ENCODE measurements at regions not wholly inside any gene's neighbourhood (a gene's known extent, or its start where the extent isn't known, plus 50 kb on each side); places are given as distances from the start of the nearest gene placed in this dataset.

DNA sequence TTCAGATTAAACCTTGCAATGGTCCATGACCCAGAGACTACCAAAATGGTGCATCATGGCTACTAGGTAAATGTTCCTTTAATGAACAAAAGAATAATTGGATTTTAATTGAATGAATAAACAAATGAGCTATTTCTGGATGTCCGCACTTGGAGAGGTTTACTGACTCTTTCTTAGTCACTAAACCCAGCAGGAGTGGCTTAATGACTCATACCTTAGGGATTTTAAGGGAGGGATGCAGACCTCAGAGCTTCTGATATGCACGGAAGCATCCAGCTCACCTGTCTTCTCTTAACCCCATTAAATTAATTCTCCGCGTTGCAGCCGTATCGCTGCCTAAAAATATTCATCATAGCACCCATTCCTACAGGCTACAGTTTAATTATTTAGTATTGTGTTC lies 970.0 kb upstream of the SLC35B3 start:
- Histone ChIP-seq H3K36me3 (no peaks in the 10 kb centered on the region), H3K27me3 (ENCODE audit: low read depth) (no peaks in the 10 kb centered on the region), H3K27ac (replicated peaks) (no peak overlapping the region), H3K9me3 (replicated peaks) (no peaks in the 10 kb centered on the region), H3K4me1 (no peaks in the 10 kb centered on the region), H3K4me3 (no peak overlapping the region)
- TF ChIP-seq, protein P1, sequence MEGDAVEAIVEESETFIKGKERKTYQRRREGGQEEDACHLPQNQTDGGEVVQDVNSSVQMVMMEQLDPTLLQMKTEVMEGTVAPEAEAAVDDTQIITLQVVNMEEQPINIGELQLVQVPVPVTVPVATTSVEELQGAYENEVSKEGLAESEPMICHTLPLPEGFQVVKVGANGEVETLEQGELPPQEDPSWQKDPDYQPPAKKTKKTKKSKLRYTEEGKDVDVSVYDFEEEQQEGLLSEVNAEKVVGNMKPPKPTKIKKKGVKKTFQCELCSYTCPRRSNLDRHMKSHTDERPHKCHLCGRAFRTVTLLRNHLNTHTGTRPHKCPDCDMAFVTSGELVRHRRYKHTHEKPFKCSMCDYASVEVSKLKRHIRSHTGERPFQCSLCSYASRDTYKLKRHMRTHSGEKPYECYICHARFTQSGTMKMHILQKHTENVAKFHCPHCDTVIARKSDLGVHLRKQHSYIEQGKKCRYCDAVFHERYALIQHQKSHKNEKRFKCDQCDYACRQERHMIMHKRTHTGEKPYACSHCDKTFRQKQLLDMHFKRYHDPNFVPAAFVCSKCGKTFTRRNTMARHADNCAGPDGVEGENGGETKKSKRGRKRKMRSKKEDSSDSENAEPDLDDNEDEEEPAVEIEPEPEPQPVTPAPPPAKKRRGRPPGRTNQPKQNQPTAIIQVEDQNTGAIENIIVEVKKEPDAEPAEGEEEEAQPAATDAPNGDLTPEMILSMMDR (IDR thresholded peaks at IDR 0.05; ENCODE audit: borderline replicate concordance), result no peak
- intact Hi-C loops (cut with micrococcal nuclease), result no loop called here
- DNase-seq, result no peak

DNA sequence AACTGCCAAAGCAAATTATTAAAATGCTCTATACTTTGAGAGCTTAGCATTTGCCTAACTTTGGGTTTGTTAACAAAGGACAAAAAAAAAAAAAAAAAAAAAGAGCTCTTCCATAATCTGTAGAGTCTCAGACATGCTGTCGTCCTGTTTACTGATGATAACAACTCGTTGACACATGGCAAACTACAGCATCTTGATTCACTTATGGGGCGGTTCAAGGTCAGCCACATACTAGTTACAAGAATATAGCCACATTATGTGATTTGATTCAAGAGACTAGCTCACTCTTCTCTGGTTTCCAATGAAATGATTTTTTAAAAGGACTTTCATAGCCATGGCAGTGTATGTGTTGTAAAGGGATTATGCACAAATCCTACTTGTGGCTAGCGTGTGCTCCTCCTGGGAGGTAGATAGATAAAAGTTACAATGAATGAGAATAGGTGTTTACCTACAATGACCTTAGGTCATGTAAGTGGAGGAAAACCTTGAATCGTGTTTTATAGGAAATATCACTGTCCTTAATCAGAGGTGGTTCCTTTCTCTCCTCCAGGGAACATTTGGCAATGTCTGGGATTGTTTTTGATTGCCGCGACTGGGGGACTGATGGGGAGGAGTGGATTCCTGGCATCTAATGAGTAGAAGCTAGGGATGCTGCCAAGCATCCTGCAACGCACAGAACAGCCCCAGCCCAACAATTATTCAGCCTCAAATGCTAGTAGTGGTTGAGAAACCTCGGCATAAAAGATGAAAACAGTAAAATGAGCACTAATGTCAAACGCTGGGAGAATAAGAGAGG lies 969.2 kb upstream of the SLC35B3 start:
- intact Hi-C loops (cut with micrococcal nuclease), result no loop called here
- no peaks in the 10 kb centered on the region for H3K4me1 ChIP-seq
- H3K27ac ChIP-seq (replicated peaks), result no peak overlapping the region
- H3K9me3 ChIP-seq (replicated peaks), result no peaks in the 10 kb centered on the region
- no peak overlapping the region for H3K4me3 ChIP-seq
- peaks cover under 1% of the 10 kb centered on the region for H3K27me3 ChIP-seq (ENCODE audit: low read depth)
- TF ChIP-seq, protein P1 (IDR thresholded peaks at IDR 0.05; ENCODE audit: borderline replicate concordance), result no peak
- DNase-seq, result no peak
- no peaks in the 10 kb centered on the region for H3K36me3 ChIP-seq

DNA sequence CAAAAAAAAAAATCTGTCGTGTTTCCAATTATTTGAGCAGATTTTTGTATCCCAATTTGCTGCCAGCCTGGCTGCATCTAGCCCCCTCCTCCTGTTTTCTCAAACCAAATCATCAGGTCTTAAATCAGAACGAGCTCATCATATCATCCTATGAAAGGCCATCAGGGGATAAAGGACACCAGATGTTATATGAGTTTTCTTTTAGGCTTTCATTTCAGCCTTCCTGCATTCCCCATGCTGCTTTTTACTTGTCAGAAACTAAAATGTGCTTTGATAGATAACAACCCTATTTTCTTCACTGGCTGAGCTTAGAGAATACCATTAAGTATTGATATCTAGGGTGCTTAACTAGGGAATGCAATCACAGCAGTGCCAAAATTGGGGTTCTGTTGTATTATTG lies 968.4 kb upstream of the SLC35B3 start:
- H3K27me3 ChIP-seq (ENCODE audit: low read depth), result peaks cover 9% of the 10 kb centered on the region
- H3K9me3 ChIP-seq (replicated peaks), result no peaks in the 10 kb centered on the region
- peaks cover 6% of the 10 kb centered on the region for H3K4me1 ChIP-seq
- H3K27ac ChIP-seq (replicated peaks), result no peak overlapping the region
- intact Hi-C loops (cut with micrococcal nuclease), result no loop called here
- TF ChIP-seq, protein P1 (IDR thresholded peaks at IDR 0.05; ENCODE audit: borderline replicate concordance), result no peak
- DNase-seq, result no peak
- H3K36me3 ChIP-seq, result no peaks in the 10 kb centered on the region
- no peak overlapping the region for H3K4me3 ChIP-seq

DNA sequence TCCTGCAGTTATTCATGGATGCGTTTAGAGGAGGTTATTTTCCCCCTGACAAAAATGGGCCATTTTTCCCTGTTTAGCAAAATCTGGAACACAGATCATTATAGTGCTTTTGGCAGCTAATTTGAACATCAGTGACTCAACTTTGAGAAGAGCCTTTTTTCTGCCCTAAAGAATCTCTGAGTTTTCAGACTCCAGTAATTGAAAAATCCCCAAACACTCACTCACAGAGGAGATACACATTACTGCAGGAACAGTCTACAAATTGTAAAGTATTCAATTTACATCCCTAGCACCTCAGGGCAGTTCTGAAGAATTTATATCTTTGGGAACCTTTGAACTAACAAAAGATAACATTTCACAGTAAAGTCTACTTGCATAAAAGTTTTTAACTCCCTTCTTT lies 966.6 kb upstream of the SLC35B3 start:
- peaks cover 13% of the 10 kb centered on the region for H3K4me1 ChIP-seq
- H3K36me3 ChIP-seq, result no peaks in the 10 kb centered on the region
- H3K27ac ChIP-seq (replicated peaks), result no peak overlapping the region
- peaks cover 19% of the 10 kb centered on the region for H3K27me3 ChIP-seq (ENCODE audit: low read depth)
- H3K9me3 ChIP-seq (replicated peaks), result no peaks in the 10 kb centered on the region
- no peak for DNase-seq
- H3K4me3 ChIP-seq, result no peak overlapping the region
- TF ChIP-seq, protein P1 (IDR thresholded peaks at IDR 0.05; ENCODE audit: borderline replicate concordance), result no peak
- intact Hi-C loops (cut with micrococcal nuclease), result no loop called here

DNA sequence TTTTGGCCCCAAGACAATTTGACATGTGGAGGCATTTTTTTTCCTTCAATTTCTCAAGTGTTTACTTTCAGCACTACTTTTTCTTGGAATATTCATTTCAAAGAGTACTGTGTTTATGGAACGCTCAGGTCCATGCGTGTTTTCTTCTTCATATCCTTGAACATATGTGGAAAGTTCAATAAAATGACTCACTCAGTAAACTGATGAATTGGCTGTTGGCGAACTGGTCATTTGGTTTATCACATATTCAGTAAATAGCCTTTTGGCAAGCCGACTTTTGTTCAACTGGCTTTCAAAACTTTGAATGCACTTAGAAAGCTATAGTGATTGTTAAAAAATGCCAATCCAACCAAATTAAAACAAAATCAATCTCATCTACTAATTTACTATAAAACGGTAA lies 964.6 kb upstream of the SLC35B3 start:
- DNase-seq, result no peak
- Histone ChIP-seq H3K4me1 (peaks cover 13% of the 10 kb centered on the region), H3K36me3 (no peaks in the 10 kb centered on the region), H3K4me3 (no peak overlapping the region), H3K27me3 (ENCODE audit: low read depth) (peaks cover 19% of the 10 kb centered on the region), H3K27ac (replicated peaks) (no peak overlapping the region), H3K9me3 (replicated peaks) (no peaks in the 10 kb centered on the region)
- TF ChIP-seq, protein P1 (IDR thresholded peaks at IDR 0.05; ENCODE audit: borderline replicate concordance), result no peak
- intact Hi-C loops (cut with micrococcal nuclease), result loop anchor here (2.0 kb wide), 1 partner anchor 27 kb away; no protein-coding TSS in a partner anchor

All from left ventricle myocardium inferior (tissue), 1 donor.